HG02678 (cell line): ENCODE measurements at regions not wholly inside any gene's neighbourhood (a gene's known extent, or its start where the extent isn't known, plus 50 kb on each side); places are given as distances from the start of the nearest gene placed in this dataset.

Source experiments
- ATAC-seq: cut with Tn5 transposase; IDR thresholded peaks from one replicate; pipeline ENCODE4 v1.9.1; 2021; ENCODE audit warnings: mild to moderate bottlenecking, moderate library complexity; ENCODE audit not compliant: unreplicated experiment

DNA sequence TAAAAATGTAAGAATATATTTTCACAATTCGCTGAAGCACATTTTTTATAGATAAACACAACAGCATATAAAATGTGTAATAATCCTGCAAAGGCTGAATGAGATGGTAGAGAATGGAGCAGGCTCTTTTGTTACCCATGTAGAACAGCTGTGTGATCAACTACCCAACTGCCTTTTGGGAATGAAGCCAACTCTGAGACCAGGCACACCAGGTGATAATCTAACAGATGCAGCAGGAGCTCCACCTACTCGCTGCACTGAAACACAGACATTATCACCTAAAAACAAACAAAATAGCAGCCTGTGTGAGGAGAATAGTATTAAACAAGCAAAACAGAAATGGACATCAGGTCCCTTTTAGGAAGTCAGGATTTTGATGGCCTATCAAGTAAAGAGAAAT lies 183.3 kb downstream of the CCDC59 start:
- ATAC-seq, result no peak

DNA sequence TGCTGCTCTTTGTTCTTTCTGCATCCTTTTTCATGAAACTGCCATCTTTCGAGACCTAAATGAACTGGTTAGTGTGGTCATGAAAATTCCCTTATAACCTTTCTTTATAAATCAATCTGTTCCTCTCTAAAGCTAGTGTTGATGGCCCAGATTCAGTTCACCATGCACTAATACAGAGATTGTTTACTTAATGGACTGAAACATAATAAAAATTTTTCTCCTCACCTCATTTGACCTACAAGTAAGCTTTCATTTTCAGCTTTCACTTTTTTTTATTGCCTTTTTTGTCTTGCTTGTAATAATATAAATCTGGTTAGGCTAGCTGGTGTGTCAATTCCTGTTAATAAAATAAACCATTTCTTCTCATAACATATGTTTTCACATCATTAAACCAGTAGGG lies 183.8 kb downstream of the CCDC59 start:
- no peak for ATAC-seq

DNA sequence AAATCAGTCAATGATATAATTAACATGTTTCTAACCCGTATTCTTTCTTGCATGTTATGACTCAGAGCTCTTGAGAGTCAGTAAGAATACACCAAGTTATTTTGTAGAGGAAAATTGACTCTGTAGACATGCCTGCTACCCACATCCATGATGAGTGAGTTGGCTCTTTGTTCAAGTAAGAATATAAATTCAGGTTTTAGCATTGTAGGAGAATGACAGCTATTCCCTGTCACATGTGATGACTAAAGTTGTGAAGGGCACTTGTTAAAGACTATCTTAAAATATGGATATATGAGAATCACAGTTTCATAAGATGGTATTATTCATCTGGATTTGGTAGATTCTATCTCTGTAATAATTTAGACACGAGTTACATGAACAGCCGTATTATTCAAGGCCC lies 209.1 kb downstream of the CCDC59 start:
- ATAC-seq, result no peak

DNA sequence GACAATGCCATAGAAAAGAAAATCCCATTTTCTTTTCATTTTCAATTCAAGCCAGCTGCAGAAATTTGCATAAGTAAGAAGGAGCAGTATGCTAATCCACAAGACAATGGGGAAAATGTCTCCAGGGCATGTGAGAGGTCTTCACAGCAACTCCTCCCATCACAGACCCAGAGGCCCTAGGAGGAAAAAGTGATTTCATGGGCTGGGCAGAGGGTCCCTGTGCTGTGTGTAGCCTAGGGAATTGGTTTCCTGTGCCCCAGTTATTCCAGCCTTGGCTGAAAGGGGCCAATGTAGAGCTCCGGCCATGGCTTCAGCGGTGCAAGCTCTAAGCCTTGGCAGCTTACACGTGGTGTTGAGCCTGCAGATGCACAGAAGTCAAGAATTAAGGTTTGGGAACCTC lies 211.4 kb downstream of the CCDC59 start:
- ATAC-seq, result no peak

DNA sequence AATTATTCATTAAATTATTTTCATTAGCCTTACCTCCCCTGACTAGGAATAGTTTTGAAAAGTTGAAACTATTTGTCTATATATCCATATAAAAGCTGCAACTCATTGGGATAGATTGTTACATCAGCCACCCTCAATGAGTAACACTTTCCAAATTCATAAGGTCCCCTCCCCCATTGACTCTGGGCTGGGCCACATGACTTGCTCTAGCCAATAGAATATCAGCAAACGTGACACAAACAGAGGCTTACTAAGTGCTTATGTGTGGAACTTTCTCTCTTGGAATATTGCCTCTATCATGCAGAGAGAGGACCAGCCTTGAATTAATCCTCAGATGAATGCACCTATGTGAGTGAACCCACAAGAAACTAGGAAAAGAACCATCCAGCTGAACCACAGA lies 213.7 kb downstream of the CCDC59 start:
- no peak for ATAC-seq

DNA sequence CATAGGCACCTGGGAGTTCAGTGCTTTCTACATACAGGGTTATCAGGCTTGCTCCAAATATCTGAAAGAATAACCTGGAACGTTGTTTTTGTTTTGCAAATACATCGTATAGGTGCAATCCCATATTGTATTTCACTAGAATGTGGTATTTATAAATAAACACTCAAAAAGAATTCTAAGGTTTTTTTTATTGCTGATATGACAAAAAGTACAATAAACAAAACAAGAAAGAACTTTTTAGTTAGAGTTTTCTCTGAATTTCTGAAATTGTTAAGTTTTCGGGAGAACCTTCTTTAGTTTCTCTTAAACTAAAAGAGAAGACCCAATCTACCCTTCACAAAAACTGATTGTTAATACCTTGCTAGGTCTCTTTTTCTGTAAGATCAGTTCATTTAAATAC lies 225.8 kb downstream of the CCDC59 start:
- no peak for ATAC-seq

DNA sequence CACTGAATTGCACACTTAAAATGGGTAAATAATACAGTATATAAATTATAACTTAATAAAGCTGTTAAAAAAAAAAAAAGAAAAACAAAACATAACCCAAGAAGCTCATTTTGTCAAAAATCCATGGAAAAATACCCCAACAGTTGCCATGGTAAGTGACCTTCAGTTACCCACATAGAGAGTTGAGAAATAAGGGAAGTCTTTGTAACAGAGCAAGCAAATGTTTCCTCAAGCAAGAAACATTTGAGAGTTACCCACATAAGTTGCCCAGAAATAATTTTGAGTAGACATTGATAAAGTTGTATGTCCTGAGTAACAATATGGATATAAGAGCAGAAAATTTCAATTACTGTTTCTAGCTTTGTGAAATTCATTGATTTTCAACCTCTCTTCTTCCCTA lies 227.4 kb downstream of the CCDC59 start:
- no peak for ATAC-seq

DNA sequence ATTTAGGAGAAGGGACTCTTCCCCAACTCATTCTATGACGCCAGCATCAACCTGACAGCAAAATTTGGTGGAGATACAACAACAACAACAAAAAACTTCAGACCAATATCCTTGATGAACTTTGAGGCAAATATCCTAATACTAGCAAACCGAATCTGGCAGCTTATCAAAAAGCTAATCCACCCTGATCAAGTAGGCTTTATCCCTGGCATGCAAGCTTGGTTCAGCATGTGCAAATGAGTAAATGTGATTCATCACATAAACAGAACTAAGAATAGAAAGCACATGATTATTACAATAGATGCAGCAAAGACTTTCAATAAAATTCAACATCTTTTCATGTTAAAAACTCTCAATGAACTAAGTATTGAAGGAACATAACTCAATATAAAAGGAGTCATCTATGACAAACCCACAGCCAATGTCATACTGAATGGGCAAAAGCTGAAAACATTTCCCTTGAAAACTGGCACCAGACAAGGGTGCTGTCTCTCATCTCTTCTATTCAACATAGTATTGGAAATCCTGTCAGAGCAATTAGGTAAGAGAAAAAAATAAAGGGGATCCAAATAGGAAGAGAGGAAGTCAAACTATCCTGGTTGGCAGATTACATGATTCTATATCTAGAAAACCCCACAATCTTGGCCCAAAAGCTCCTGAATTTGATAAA lies 233.3 kb downstream of the CCDC59 start:
- ATAC-seq, result no peak

DNA sequence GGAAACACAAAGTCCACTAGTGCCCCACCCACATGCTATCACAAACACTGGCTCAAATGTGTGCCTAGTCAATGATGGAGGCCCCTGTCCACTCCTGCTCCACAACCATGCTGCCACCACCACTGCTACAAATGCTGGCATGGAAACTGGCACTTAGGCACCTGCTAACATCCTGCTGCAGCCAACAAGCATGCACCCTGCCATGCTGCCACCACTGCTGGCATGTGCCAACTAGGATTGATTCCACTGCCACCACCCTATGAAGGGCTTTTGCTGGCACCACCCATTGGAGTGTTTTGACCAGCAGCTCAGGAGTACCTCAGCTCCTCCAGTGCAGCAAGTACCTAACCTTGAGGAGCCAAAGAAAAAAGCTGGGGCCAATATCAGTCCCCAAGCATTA lies 236.6 kb downstream of the CCDC59 start:
- no peak for ATAC-seq

DNA sequence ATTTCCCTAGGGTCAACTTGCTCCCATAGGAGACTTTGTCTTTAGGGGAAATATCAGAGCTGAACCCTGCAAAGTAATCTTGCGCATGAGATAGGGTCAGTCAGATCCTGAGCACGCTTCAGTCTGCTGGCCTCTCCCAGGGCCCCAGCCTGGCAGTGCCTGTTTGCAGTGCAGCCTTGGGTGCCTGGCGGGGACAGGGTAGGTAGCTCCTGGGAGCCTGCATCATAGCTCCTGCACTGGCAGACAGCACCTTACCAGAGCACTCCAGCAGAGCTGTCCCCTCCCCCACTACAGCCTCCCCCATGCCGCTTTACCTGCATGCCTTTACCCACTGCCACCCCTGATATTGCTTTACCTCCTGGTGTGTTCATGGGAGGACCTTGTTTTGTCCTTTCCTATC lies 237.3 kb downstream of the CCDC59 start:
- ATAC-seq, result no peak

DNA sequence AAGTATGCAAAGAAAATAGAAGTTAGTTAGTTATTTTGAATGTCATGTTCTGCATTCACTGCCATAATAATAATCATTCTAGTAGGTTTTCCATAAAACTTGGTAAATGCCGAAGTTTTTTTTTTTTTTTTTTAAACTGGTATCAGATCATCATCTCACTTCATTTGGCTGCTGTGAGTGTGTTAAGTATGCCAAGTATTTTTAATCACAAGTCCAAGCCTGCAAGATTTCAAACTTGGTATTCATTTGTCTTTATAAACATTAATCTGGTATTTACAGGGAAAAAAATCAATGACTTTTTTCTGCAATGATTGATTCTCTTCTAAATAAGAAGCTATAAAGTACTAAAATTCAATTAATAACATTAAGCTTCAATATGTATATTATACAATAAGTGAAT lies 248.9 kb downstream of the CCDC59 start:
- no peak for ATAC-seq

DNA sequence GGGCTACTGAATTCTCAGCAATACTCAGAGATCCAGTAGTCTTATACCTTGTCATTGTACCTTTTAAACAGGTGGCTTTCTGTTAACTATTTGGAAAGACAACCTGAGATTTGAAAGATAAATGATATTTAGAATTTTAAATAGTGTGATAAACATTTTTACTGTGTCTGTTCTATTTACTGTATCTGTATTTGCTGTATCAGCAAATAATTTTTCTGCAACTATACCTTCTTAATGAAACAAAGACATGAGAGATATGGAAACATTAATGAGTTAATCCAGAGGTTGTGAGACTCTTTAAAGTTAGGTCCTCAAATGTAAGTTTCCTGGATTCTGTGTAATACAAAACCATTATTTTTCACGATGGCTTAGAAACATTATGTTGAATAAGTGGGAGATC lies 249.6 kb downstream of the CCDC59 start:
- ATAC-seq, result no peak

DNA sequence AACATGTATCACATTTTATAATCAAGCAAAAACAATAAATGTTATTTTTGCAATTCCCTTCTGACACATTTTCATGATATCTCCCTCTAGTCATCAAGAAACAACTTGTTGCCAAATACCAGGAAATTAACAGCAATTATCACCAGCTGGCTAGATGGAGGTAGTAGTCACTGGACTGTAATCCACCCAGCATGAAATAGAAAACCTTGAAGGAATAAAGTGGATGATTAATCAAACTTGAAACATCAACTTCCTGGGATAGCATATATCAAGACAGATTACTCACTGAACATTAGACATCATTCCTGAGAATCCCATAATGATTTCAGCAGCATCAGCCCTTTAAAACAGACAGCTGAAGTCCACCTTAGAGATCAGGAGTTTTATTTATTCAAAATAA lies 259.0 kb downstream of the CCDC59 start:
- no peak for ATAC-seq

DNA sequence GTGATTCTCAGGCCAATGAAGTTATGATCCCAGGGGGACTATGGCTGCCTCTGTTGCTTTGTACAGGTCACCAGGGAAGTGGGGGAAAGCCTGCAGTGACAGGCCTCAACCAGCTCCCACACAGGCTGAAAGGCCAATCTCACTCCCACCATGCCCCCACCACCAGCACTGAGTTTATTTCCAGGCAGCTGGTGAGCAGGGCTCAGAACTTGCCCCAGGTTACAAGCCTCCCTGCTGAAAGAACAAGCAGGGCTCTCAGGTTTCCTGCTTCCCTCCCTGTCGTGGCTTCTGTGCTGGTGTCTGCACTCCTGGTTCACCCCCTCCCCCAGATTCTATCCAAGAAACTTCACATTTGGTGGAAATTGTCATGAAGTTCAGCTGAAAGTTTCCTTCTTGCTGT lies 260.3 kb downstream of the CCDC59 start:
- no peak for ATAC-seq

DNA sequence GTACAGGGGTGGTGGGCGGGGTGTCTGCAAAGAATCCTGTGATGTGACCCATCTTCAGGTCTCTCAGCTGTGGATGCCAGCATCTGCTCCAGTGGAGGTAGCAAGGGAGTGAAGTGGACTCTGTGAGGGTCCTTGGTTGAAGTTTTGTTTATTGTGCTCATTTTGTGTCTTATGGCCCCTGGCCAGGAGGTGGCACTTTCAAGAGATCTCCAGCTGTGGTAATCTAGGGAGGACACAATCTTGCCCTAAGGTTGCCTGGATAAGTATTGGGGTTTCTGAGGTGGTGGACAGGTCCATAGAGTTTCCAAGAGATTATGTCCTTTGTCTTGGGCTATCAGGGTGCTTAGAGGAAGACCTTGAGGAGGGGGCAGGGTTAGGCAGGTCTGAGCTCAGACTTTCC lies 260.7 kb downstream of the CCDC59 start:
- ATAC-seq, result no peak

DNA sequence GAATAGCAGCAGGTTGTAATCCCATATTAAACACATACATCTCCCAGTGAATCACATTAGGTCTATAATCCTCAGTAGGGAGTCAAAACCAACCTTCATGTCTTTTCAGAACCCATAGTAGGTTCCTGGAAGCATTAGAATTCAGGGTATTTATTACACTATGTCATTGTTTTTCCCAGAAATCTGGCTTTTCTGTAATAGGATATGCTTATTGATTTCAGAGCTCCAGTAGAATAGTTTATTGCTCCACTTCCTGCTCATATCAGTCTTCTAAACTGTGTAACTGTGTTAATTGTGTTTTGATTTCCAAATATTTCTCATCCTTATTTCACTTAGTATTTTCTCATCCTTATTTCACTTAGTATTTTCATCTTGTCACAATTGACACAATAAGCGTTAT lies 268.0 kb downstream of the CCDC59 start:
- no peak for ATAC-seq

DNA sequence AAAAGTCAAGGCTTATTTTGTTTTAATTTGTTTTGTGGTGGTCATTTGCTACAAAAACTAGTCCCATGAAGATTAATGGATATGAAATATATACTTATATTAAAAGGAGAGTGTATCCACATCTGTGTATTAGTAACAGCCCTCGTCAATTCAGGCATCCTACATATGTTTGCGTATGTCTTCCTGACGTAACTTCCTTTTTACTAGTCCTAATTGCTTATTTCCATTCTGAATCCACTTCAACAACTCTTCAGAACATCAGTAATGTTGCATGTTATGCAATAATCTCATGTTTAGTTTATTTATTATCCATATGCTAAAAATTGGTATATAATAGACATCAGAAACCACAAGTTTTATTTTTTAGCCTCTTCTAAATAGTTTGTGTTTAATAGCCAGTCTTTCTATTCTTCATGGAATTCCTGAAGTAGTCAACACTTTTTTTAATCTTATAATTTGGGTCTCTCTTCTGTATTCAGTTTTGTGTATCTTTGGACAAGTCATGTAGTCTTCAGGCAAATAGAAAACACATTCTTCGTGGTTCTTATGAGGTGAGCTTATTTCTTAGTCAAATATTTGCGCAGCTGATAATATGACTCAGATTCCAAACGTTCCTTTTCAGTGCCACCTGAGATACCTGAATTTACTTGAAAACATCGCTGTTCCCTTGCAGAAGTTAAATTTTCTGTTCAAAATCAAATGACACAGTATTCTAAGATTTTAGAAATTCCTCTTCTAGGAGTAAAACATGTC lies 268.6 kb downstream of the CCDC59 start:
- no peak for ATAC-seq

DNA sequence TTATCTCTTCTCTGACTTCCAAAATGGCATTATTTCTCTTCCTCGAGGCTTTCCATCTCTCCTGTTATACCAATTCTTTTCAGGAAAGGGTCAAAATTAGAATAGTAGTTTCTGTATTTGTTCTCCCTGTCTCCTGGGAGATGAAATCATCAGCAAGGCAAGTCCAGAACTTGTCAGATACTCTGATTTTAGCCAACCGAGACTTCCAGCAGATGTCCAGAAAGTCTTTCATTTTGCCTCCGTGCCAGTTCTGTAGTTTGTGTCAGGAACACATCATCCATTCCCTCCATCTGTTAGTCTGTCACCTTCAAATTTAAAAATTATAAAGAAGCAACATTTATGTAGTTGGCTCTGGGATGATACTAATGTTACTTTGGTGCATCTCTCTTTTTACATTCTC lies 275.7 kb downstream of the CCDC59 start:
- ATAC-seq, result no peak

DNA sequence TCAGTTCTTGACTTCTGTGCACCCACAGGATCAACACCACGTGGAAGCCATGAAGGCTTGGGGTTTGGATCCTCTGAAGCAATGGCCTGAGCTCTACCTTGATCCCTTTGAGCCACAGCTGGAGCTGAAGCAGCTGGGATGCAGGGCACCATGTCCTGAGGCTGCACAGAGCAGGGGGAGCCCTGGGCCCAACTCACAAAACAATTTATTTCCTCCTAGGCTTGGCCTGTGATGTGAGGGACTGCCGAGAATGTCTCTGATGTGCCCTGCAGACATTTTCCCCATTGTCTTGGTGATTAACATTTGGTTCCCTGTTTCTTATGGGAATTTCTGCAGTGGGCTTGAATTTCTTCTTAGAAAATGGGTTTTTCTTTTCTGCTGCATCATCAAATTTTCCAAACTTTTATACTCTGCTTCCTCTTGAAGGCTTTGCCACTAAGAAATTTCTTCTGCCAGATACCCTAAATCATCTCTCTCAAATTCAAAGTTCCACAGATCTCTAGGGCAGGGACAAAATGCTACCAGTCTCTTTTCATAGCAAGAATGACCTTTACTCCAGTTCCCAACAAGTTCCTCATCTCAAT lies 288.2 kb downstream of the CCDC59 start:
- no peak for ATAC-seq

DNA sequence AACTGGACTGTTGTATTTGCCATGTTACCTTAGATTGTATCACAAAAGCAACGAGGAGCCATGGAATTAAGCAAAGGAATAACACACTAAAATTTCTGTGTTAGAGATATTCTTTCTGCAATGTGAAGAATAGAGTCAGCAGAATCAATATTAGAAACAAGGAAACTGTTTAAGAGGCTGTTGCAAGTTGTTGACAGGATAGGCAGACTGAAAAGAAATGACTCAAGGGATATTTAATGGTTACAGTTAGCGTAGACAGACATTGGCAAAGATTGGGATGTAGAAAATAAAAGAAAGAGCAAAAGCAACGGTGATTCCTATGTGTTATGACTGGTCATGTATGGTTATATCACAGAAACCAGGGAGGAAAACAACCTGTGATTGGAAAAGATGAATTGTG lies 299.0 kb upstream of the PPFIA2 start:
- ATAC-seq, result no peak

DNA sequence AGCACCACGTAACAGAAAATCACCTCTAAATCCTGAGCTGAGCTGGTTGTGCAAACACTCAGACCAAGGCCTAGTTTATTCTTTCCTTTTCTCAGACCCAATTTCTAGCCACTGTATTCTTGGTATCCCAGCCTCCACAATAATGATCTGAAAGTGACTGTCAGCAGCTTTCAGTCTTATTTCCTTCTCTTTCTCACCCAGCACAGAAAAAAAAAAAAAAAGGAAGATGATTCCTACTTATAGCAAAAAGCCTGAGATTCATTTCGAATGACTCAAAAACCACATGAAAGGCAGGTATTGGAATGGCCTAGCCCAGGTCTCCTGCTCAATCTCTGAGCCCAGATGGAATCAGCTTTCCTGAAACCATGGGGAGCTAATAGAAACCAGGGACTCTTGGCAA lies 298.6 kb upstream of the PPFIA2 start:
- ATAC-seq, result no peak

DNA sequence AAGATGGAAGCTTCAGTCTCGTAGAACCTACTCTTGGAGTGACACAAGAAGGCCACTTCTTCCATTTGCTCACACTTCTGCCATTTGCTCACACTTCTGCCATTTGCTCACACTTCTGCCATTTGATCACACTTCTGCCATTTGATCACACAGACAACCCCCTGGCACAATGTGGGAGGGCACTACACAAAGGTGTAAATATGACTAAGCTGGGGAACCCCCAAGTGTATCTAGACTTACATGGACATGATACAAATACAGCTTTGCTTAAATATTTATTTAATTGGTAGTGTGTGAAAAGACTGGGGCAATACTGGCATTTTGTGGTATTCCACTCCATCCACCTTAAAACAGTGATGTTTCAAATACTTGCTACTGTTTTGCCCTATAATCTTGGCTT lies 296.2 kb upstream of the PPFIA2 start:
- no peak for ATAC-seq

DNA sequence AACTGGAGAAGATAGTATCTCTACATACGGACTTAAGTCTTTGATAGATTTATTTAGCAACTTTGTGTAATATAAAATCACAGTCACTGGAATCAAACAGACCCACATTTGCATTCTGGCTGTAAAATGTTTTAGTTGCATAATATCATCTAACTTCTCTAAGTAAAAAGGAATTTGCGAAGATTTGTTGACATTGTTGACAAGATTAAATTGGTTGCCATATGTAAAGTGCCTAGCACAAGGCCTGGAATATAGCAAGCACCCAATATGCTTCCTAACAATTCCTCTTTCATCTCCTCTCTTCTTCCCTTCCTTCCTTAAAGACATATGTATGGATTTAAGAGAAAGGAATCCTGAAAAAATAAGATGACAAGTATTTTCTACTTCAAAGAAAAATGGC lies 295.4 kb upstream of the PPFIA2 start:
- no peak for ATAC-seq
